HepG2 (cell line): ENCODE measurements at regions not wholly inside any gene's neighbourhood (a gene's known extent, or its start where the extent isn't known, plus 50 kb on each side); places are given as distances from the start of the nearest gene placed in this dataset.

Source experiments
- ATAC-seq: fragments of 200-7000 bp; cut with Tn5 transposase; 3 replicates; pipeline ENCODE4 v1.9.1; 2020; ENCODE audit warnings: mild to moderate bottlenecking, moderate library complexity
- BruUV-seq: library from RNA; stranded (reverse); fragments of 400-500 nt; replicated peaks from 2 replicates; lab custom pipeline; 2021; lab: Mats Ljungman, UMichigan
- CTCF ChIA-PET: fragments of 300-600 bp; formaldehyde crosslinking; extraction: SDS; loops from one replicate; lab custom pipeline; 2021; ENCODE audit warnings: low total read pairs, inconsistent platforms, low intra/inter-chr PET ratio; lab: Yijun Ruan, JAX
- POLR2A ChIA-PET: fragments of 350-600 bp; sonication (Branson Sonifier 250); formaldehyde crosslinking; loops from one replicate; lab custom pipeline; 2020; ENCODE audit warnings: antibody characterized with exemption, inconsistent platforms; lab: Yijun Ruan, JAX
- DNase-seq: peaks from one replicate; pipeline ENCODE4 v3.0.0-alpha.2; 2015; ENCODE audit warnings: low spot score
- FAIRE-seq: peaks from 3 replicates; lab custom pipeline; 2011; peaks lifted over from hg19 to GRCh38; lab: Jason Lieb, UNC
- H2AFZ ChIP-seq: one replicate; pipeline ENCODE4 v1.6.1; 2011; ENCODE audit warnings: low read length, inconsistent platforms
- H3K27ac ChIP-seq: fragments of 300-600 bp; 3 replicates; pipeline ENCODE4 v1.8.0; 2011; ENCODE audit warnings: mixed run types, mild to moderate bottlenecking, mixed read lengths, low read length, inconsistent platforms; ENCODE audit not compliant: insufficient read depth; ENCODE audit errors: extremely low read length
- H3K27me3 ChIP-seq, 2 experiments: fragments of 200-600 bp in 1 of 2; 2 replicates in 1 of 2; 3 replicates in 1 of 2; pipeline versions ENCODE4 v1.6.0 to v1.8.0; 2011; ENCODE audit warnings: low read length in 2 of 2, mild to moderate bottlenecking in 2 of 2, moderate library complexity in 2 of 2, inconsistent platforms in 1 of 2; ENCODE audit not compliant: insufficient read depth in 2 of 2, control insufficient read depth in 1 of 2
- H3K36me3 ChIP-seq, 2 experiments: fragments of 200-600 bp in 1 of 2; replicated peaks in 1 of 2; 2 replicates in 1 of 2; 3 replicates in 1 of 2; pipeline versions ENCODE4 v1.5.1 to v1.8.0; 2011; ENCODE audit warnings: low read length in 2 of 2, inconsistent platforms in 1 of 2; ENCODE audit not compliant: insufficient read depth in 2 of 2, control insufficient read depth in 1 of 2
- H3K4me1 ChIP-seq: 2 replicates; pipeline ENCODE4 v1.5.1; 2012; ENCODE audit warnings: low read length, inconsistent platforms; ENCODE audit not compliant: insufficient read depth
- H3K4me2 ChIP-seq: 2 replicates; pipeline ENCODE4 v1.6.0; 2011; ENCODE audit warnings: low read depth, low read length, inconsistent platforms
- H3K4me3 ChIP-seq, 3 experiments: fragments of 200-600 bp in 1 of 3; sonication (generic), shearing (Covaris generic) in 1 of 3; replicated peaks in 1 of 3; 2 replicates each; pipeline ENCODE4 v1.5.1; 2011 to 2016; ENCODE audit warnings: low read length in 3 of 3, inconsistent platforms in 2 of 3, low read depth in 2 of 3, mild to moderate bottlenecking in 2 of 3, control low read depth in 1 of 3, mixed read lengths in 1 of 3; ENCODE audit not compliant: insufficient read depth in 1 of 3
- H3K79me2 ChIP-seq: one replicate; pipeline ENCODE4 v1.6.1; 2011; ENCODE audit warnings: low read length, inconsistent platforms; ENCODE audit not compliant: insufficient read depth
- H3K9ac ChIP-seq: 2 replicates; pipeline ENCODE4 v1.6.0; 2011; ENCODE audit warnings: mild to moderate bottlenecking, low read depth, low read length, inconsistent platforms; ENCODE audit not compliant: insufficient read depth
- H3K9me3 ChIP-seq: 2 replicates; pipeline ENCODE4 v1.5.1; 2012; ENCODE audit warnings: mild to moderate bottlenecking, low read length
- H4K20me1 ChIP-seq: 2 replicates; pipeline ENCODE4 v1.6.0; 2011; ENCODE audit warnings: inconsistent platforms, mild to moderate bottlenecking, low read length, moderate library complexity; ENCODE audit not compliant: insufficient read depth
- BORCS8-MEF2B ChIP-seq: sonication (generic); formaldehyde crosslinking; IDR thresholded peaks from 2 replicates; pipeline ENCODE4 v1.8.0; 2022; ENCODE audit warnings: mild to moderate bottlenecking, missing genetic modification reagents
- CREB1 ChIP-seq, 2 experiments: fragments of 450-650 bp in 1 of 2; IDR thresholded peaks; 2 replicates each; pipeline ENCODE4 v1.6.1; 2016 to 2017; ENCODE audit warnings: control low read depth in 1 of 2, mild to moderate bottlenecking in 1 of 2, missing compliant biosample characterization in 1 of 2, missing genetic modification characterization in 1 of 2
- ESRRA ChIP-seq: sonication (generic); formaldehyde crosslinking; IDR thresholded peaks from 2 replicates; pipeline ENCODE4 v1.5.1; 2020; ENCODE audit warnings: mild to moderate bottlenecking, low read depth, missing genetic modification reagents
- FOXP1 ChIP-seq, 2 experiments: fragments of 450-650 bp in 1 of 2; IDR thresholded peaks; 2 replicates each; pipeline ENCODE4 v1.6.1; 2017 to 2018; ENCODE audit warnings: antibody characterized with exemption in 1 of 2
- HOXA5 ChIP-seq: sonication (generic); formaldehyde crosslinking; IDR thresholded peaks from 2 replicates; pipeline ENCODE4 v1.4.0; 2020; ENCODE audit warnings: missing genetic modification reagents
- KMT2A ChIP-seq: sonication (generic); formaldehyde crosslinking; IDR thresholded peaks from 2 replicates; pipeline ENCODE4 v1.4.0; 2020; ENCODE audit warnings: missing genetic modification reagents
- MYPOP ChIP-seq: sonication (generic); formaldehyde crosslinking; IDR thresholded peaks from 2 replicates; pipeline ENCODE4 v1.8.1; 2023; ENCODE audit warnings: mild to moderate bottlenecking, moderate library complexity, missing genetic modification reagents
- SOX13 ChIP-seq, 3 experiments: fragments of 450-650 bp in 1 of 3; sonication (generic) in 1 of 3; formaldehyde crosslinking in 1 of 3; IDR thresholded peaks in 2 of 3; conservative IDR thresholded peaks in 1 of 3; 2 replicates each; pipeline versions ENCODE4 v1.5.0 to v1.6.1; 2016 to 2020; ENCODE audit warnings: antibody characterized with exemption in 1 of 3, mild to moderate bottlenecking in 1 of 3, missing compliant biosample characterization in 1 of 3, missing genetic modification reagents in 1 of 3, moderate library complexity in 1 of 3
- SP4 ChIP-seq: sonication (generic); formaldehyde crosslinking; IDR thresholded peaks from 2 replicates; pipeline ENCODE4 v1.8.1; 2023; ENCODE audit warnings: mild to moderate bottlenecking, missing genetic modification reagents
- ZKSCAN8 ChIP-seq: IDR thresholded peaks from 2 replicates; pipeline ENCODE4 v1.6.1; 2016; ENCODE audit warnings: borderline replicate concordance, missing genetic modification reagents, missing compliant biosample characterization
- ZNF121 ChIP-seq: sonication (generic); formaldehyde crosslinking; IDR thresholded peaks from 2 replicates; pipeline ENCODE4 v1.5.0; 2020; ENCODE audit warnings: mild to moderate bottlenecking, missing genetic modification reagents
- ZNF251 ChIP-seq: sonication (generic); formaldehyde crosslinking; IDR thresholded peaks from 2 replicates; pipeline ENCODE4 v1.9.0; 2021; ENCODE audit warnings: mild to moderate bottlenecking, missing genetic modification reagents
- ZNF550 ChIP-seq: sonication (generic); formaldehyde crosslinking; IDR thresholded peaks from 2 replicates; pipeline ENCODE4 v1.4.0; 2020; ENCODE audit warnings: mild to moderate bottlenecking, missing genetic modification reagents, borderline replicate concordance
- ZNF724P ChIP-seq: sonication (generic); formaldehyde crosslinking; IDR thresholded peaks from 2 replicates; pipeline ENCODE4 v1.8.0; 2022; ENCODE audit warnings: missing genetic modification reagents, borderline replicate concordance
- ZNF75D ChIP-seq: sonication (generic); formaldehyde crosslinking; IDR thresholded peaks from 2 replicates; pipeline ENCODE4 v1.8.1; 2023; ENCODE audit warnings: missing genetic modification reagents, mild to moderate bottlenecking, borderline replicate concordance
- ZNF788 ChIP-seq: sonication (generic); formaldehyde crosslinking; IDR thresholded peaks from 2 replicates; pipeline ENCODE4 v1.5.0; 2020; ENCODE audit warnings: mild to moderate bottlenecking, missing genetic modification reagents, borderline replicate concordance
- ZSCAN9 ChIP-seq: IDR thresholded peaks from 2 replicates; pipeline ENCODE4 v1.6.1; 2016; ENCODE audit warnings: borderline replicate concordance
- whole genome bisulfite sequencing: methylation state at CpG from one replicate; pipeline ENCODE4 v1.1.6; 2017; ENCODE audit warnings: low lambda C conversion rate; 5-methylcytosine and 5-hydroxymethylcytosine counted together
- in situ Hi-C: cut with HindIII; loops from 2 replicates; pipeline ENCODE4 v1.10.0; 2017; ENCODE audit warnings: low pct_unique_long_range_greater_than_20kb; ENCODE audit not compliant: extremely low pct_ligation_motif_present
- intact Hi-C: fragments of 100-400 bp; cut with micrococcal nuclease; formaldehyde crosslinking; loops from one replicate; pipeline ENCODE4 v1.10.0; 2022; ENCODE audit not compliant: unreplicated experiment

- FAIRE-seq, result no peak
- Histone ChIP-seq H3K4me2 (no peak overlapping the region), H3K27me3 (peaks cover 3 to 25% of the 10 kb centered on the region in 2 experiments; a peak in 2 of 5 replicates)
Measured at GRCh38 chr2:15706986-15707632, 115.4 kb downstream of the DDX1 start.

GRCh38 chr2:15708161-15708560 lies 116.5 kb downstream of the DDX1 start:
- Histone ChIP-seq H3K36me3 (no peaks in the 10 kb centered on the region), H3K9ac (no peak overlapping the region), H3K27me3 (peaks cover 3 to 19% of the 10 kb centered on the region in 2 experiments; a peak in 2 of 5 replicates), H4K20me1 (no peaks in the 10 kb centered on the region), H2AFZ (no peak overlapping the region), H3K4me2 (no peak overlapping the region), H3K4me1 (no peaks in the 10 kb centered on the region), H3K9me3 (no peaks in the 10 kb centered on the region), H3K27ac (no peak overlapping the region), H3K79me2 (no peaks in the 10 kb centered on the region), H3K4me3 (no peak overlapping the region)
- no TSS peak for BruUV-seq
- ChIA-PET CTCF (no interaction called here), POLR2A (no interaction called here)
- in situ Hi-C loops (no loop called here), intact Hi-C loops (no loop called here)
- FAIRE-seq (no peak), ATAC-seq (no peak), DNase-seq (no peak)
- WGBS, result 41% methylated on average over 5 of the region's 5 CpGs
- no peak for TF ChIP-seq ESRRA (CRISPR knock-in tag)
- no peak for TF ChIP-seq FOXP1 (IDR thresholded peaks at IDR 0.05)
- TF ChIP-seq FOXP1 (CRISPR knock-in tag; IDR thresholded peaks at IDR 0.05), result no peak
- no peak for TF ChIP-seq ZNF251 (CRISPR knock-in tag)
- TF ChIP-seq ZNF121 (CRISPR knock-in tag), result no peak
- TF ChIP-seq ZSCAN9 (CRISPR knock-in tag), result no peak
- no peak for TF ChIP-seq ZNF75D (CRISPR knock-in tag)
- no peak for TF ChIP-seq ZKSCAN8
- no peak for TF ChIP-seq SP4 (CRISPR knock-in tag)
- TF ChIP-seq ZNF724P (CRISPR knock-in tag), result no peak
- no peak for TF ChIP-seq BORCS8-MEF2B (CRISPR knock-in tag)
- TF ChIP-seq ZNF550, result no peak
- no peak for TF ChIP-seq SOX13 (IDR thresholded peaks at IDR 0.05)
- no peak for TF ChIP-seq SOX13 (CRISPR knock-in tag; conservative IDR thresholded peaks at IDR 0.05 in 1 of 2, IDR thresholded peaks at IDR 0.05 in 1 of 2)
- no peak for TF ChIP-seq CREB1 (IDR thresholded peaks at IDR 0.05)
- TF ChIP-seq CREB1 (CRISPR knock-in tag; IDR thresholded peaks at IDR 0.05), result no peak
- no peak for TF ChIP-seq ZNF788 (CRISPR knock-in tag)
- no peak for TF ChIP-seq HOXA5
- no peak for TF ChIP-seq KMT2A

More at GRCh38 chr2:15706986-15707632, 115.4 kb downstream of the DDX1 start:
- WGBS, result 51% methylated on average over 7 of the region's 7 CpGs
- ChIA-PET POLR2A (no interaction called here), CTCF (no interaction called here)
- no peaks in the 10 kb centered on the region for H3K79me2 ChIP-seq
- in situ Hi-C loops, result no loop called here
- H3K9me3 ChIP-seq, result no peaks in the 10 kb centered on the region
- no peak overlapping the region for H2AFZ ChIP-seq
- TF ChIP-seq MYPOP (CRISPR knock-in tag), result no peak
- no TSS peak for BruUV-seq
- no peak for DNase-seq
- no peak for ATAC-seq
- intact Hi-C loops, result no loop called here
- no peak overlapping the region for H3K27ac ChIP-seq
- H3K36me3 ChIP-seq, result no peaks in the 10 kb centered on the region
- H3K9ac ChIP-seq, result no peak overlapping the region
- H3K4me3 ChIP-seq, result no peak overlapping the region
- H4K20me1 ChIP-seq, result no peaks in the 10 kb centered on the region
- H3K4me1 ChIP-seq, result no peaks in the 10 kb centered on the region
